HCT116 (cell line): ENCODE measurements at regions not wholly inside any gene's neighbourhood (a gene's known extent, or its start where the extent isn't known, plus 50 kb on each side); places are given as distances from the start of the nearest gene placed in this dataset.

Source experiments
- ATAC-seq: fragments of 200-7000 bp; cut with Tn5 transposase; 2 replicates; pipeline ENCODE4 v1.9.1; 2020; ENCODE audit warnings: mild to moderate bottlenecking, moderate library complexity
- BruUV-seq: library from RNA; stranded (reverse); fragments of 400-500 nt; replicated peaks from 2 replicates; lab custom pipeline; 2021; lab: Mats Ljungman, UMichigan
- CTCF ChIA-PET: fragments of 300-600 bp; sonication (Branson Sonifier 250); formaldehyde crosslinking; loops from one replicate; lab custom pipeline; 2021; ENCODE audit warnings: antibody characterized with exemption; lab: Charles Lee
- POLR2A ChIA-PET: fragments of 300-600, 350-600 bp; sonication (Branson Sonifier 250); formaldehyde crosslinking; loops from one replicate; lab custom pipeline; 2021; ENCODE audit warnings: antibody characterized with exemption; lab: Charles Lee
- RAD21 ChIA-PET, 2 experiments: fragments of 300-600 bp; sonication (Branson Sonifier 250); formaldehyde crosslinking; loops; one replicate each; lab custom pipeline; 2023; ENCODE audit warnings: low total read pairs in 2 of 2; ENCODE audit not compliant: uncharacterized antibody in 2 of 2, unreplicated experiment in 2 of 2, low non-redundant PET in 1 of 2; lab: Charles Lee
- DNase-seq: peaks from one replicate; pipeline ENCODE4 v3.0.0-alpha.2; 2010; ENCODE audit warnings: low read depth, low spot score
- H2AFZ ChIP-seq: fragments of 200-600 bp; shearing (Covaris generic), sonication (generic); 2 replicates; pipeline ENCODE4 v1.6.1; 2017; ENCODE audit warnings: low read depth, mixed run types, mixed read lengths, antibody characterized with exemption, low read length; ENCODE audit not compliant: poor library complexity, severe bottlenecking
- H3K27ac ChIP-seq: 2 replicates; pipeline ENCODE4 v1.5.1; 2012; ENCODE audit warnings: low read depth, low read length
- H3K27me3 ChIP-seq: fragments of 200-600 bp; sonication (generic); 2 replicates; pipeline ENCODE4 v1.6.1; 2016; ENCODE audit warnings: mixed run types, low read length, mixed read lengths; ENCODE audit not compliant: insufficient read depth
- H3K36me3 ChIP-seq, 2 experiments: fragments of 200-500 bp in 1 of 2; fragments of 200-600 bp in 1 of 2; sonication (Bioruptor generic) in 1 of 2; sonication (generic) in 1 of 2; 2 replicates each; pipeline versions ENCODE4 v1.5.1 to v1.6.1; 2014 to 2016; ENCODE audit warnings: low read length in 2 of 2, inconsistent platforms in 1 of 2, mixed read lengths in 1 of 2, mixed run types in 1 of 2; ENCODE audit not compliant: insufficient read depth in 2 of 2, control insufficient read depth in 1 of 2
- H3K4me1 ChIP-seq, 2 experiments: fragments of 200-600 bp in 1 of 2; sonication (generic) in 1 of 2; 2 replicates each; pipeline versions ENCODE4 v1.5.1 to v1.6.1; 2012 to 2017; ENCODE audit warnings: low read length in 2 of 2, inconsistent platforms in 1 of 2, mild to moderate bottlenecking in 1 of 2, mixed read lengths in 1 of 2, mixed run types in 1 of 2, moderate library complexity in 1 of 2; ENCODE audit not compliant: insufficient read depth in 2 of 2, control insufficient read depth in 1 of 2
- H3K4me2 ChIP-seq: fragments of 200-600 bp; sonication (generic); 2 replicates; pipeline ENCODE4 v1.6.1; 2017; ENCODE audit warnings: mixed run types, low read length, mixed read lengths
- H3K4me3 ChIP-seq, 2 experiments: fragments of 200-600 bp in 1 of 2; sonication (generic) in 1 of 2; replicated peaks in 1 of 2; 2 replicates each; pipeline ENCODE4 v1.5.1; 2011 to 2016; ENCODE audit warnings: low read length in 2 of 2, control low read depth in 1 of 2, low read depth in 1 of 2, mild to moderate bottlenecking in 1 of 2, mixed read lengths in 1 of 2, mixed run types in 1 of 2
- H3K79me2 ChIP-seq: fragments of 200-600 bp; sonication (generic); 2 replicates; pipeline ENCODE4 v1.6.1; 2017; ENCODE audit warnings: mild to moderate bottlenecking, mixed run types, low read length, moderate library complexity, mixed read lengths; ENCODE audit not compliant: insufficient read depth
- H3K9ac ChIP-seq: fragments of 200-600 bp; sonication (generic); 2 replicates; pipeline ENCODE4 v1.6.1; 2016; ENCODE audit warnings: low read length, mixed read lengths
- H3K9me2 ChIP-seq: fragments of 200-600 bp; sonication (generic), shearing (Covaris generic); 2 replicates; pipeline ENCODE4 v1.6.1; 2017; ENCODE audit warnings: mixed run types, mild to moderate bottlenecking, moderate library complexity; ENCODE audit not compliant: insufficient read depth
- H3K9me3 ChIP-seq, 2 experiments: fragments of 200-500 bp in 1 of 2; fragments of 200-600 bp in 1 of 2; sonication (Bioruptor generic) in 1 of 2; sonication (generic) in 1 of 2; 2 replicates each; pipeline ENCODE4 v1.6.1; 2014 to 2017; ENCODE audit warnings: low read length in 2 of 2, mixed read lengths in 2 of 2, inconsistent platforms in 1 of 2, low read depth in 1 of 2, mild to moderate bottlenecking in 1 of 2, mixed run types in 1 of 2, moderate library complexity in 1 of 2; ENCODE audit not compliant: control insufficient read depth in 1 of 2, insufficient read depth in 1 of 2
- H4K20me1 ChIP-seq: fragments of 200-600 bp; sonication (generic), shearing (Covaris generic); 2 replicates; pipeline ENCODE4 v1.6.1; 2017; ENCODE audit warnings: mixed run types, mild to moderate bottlenecking, moderate library complexity; ENCODE audit not compliant: insufficient read depth
- ATF3 ChIP-seq: IDR thresholded peaks from 2 replicates; pipeline ENCODE4 v1.6.1; 2012
- CEBPB ChIP-seq: IDR thresholded peaks from 2 replicates; pipeline ENCODE4 v1.6.1; 2012; ENCODE audit warnings: low read depth
- EGR1 ChIP-seq: IDR thresholded peaks from 2 replicates; pipeline ENCODE4 v1.6.1; 2012; ENCODE audit warnings: low read depth
- POLR2AphosphoS5 ChIP-seq: IDR thresholded peaks from 2 replicates; pipeline ENCODE4 v1.6.1; 2011; ENCODE audit warnings: mild to moderate bottlenecking, low read depth, low read length, moderate library complexity
- SP1 ChIP-seq: IDR thresholded peaks from 2 replicates; pipeline ENCODE4 v1.6.1; 2012; ENCODE audit warnings: low read depth
- intact Hi-C: fragments of 100-400 bp; cut with micrococcal nuclease; formaldehyde crosslinking; loops from 2 replicates; pipeline ENCODE4 v1.10.0; 2022

GRCh38 chr9:113823421-113823820 is 52.7 kb upstream of the ZNF618 start:
- ChIA-PET CTCF (no interaction called here), RAD21 (no interaction called here), POLR2A (no interaction called here)
- intact Hi-C loops: no loop called here
- TF ChIP-seq CEBPB (no peak), EGR1 (no peak), ATF3 (no peak), POLR2AphosphoS5 (no peak), SP1 (no peak)
- Histone ChIP-seq H3K4me3 (no peak overlapping the region), H3K36me3 (no peaks in the 10 kb centered on the region), H3K27ac (no peak overlapping the region), H3K9ac (no peak overlapping the region), H2AFZ (no peak overlapping the region), H3K27me3 (no peaks in the 10 kb centered on the region), H3K9me2 (no peaks in the 10 kb centered on the region), H3K9me3 (no peaks in the 10 kb centered on the region), H4K20me1 (no peaks in the 10 kb centered on the region), H3K4me2 (no peak overlapping the region), H3K4me1 (no peaks in the 10 kb centered on the region), H3K79me2 (no peaks in the 10 kb centered on the region)
- no TSS peak for BruUV-seq
- ATAC-seq (no peak), DNase-seq (no peak)
